GM18951 (cell line): ENCODE measurements at regions not wholly inside any gene's neighbourhood (a gene's known extent, or its start where the extent isn't known, plus 50 kb on each side); places are given as distances from the start of the nearest gene placed in this dataset.

Source experiments
- POLR2A ChIP-seq: IDR thresholded peaks from 4 replicates; pipeline ENCODE4 v1.6.1; 2011; ENCODE audit warnings: mild to moderate bottlenecking; ENCODE audit not compliant: insufficient read length, insufficient read depth; ENCODE audit errors: extremely low read depth
- in situ Hi-C: fragments of 300-500 bp; cut with MboI; formaldehyde crosslinking; loops from one replicate; pipeline ENCODE4 v1.12.0; 2022; ENCODE audit warnings: low sequenced_read_pairs, mixed read lengths, inconsistent platforms; ENCODE audit not compliant: unreplicated experiment

- in situ Hi-C loops = no loop called here
Measured at GRCh38 chr4:3382251-3382650, 59.5 kb upstream of the HGFAC start.

GRCh38 chr4:3384391-3384770, 57.4 kb upstream of the HGFAC start:
- TF ChIP-seq POLR2A = no peak
- in situ Hi-C loops = no loop called here

More at GRCh38 chr4:3382251-3382650, 59.5 kb upstream of the HGFAC start:
- no peak for TF ChIP-seq POLR2A

DNA sequence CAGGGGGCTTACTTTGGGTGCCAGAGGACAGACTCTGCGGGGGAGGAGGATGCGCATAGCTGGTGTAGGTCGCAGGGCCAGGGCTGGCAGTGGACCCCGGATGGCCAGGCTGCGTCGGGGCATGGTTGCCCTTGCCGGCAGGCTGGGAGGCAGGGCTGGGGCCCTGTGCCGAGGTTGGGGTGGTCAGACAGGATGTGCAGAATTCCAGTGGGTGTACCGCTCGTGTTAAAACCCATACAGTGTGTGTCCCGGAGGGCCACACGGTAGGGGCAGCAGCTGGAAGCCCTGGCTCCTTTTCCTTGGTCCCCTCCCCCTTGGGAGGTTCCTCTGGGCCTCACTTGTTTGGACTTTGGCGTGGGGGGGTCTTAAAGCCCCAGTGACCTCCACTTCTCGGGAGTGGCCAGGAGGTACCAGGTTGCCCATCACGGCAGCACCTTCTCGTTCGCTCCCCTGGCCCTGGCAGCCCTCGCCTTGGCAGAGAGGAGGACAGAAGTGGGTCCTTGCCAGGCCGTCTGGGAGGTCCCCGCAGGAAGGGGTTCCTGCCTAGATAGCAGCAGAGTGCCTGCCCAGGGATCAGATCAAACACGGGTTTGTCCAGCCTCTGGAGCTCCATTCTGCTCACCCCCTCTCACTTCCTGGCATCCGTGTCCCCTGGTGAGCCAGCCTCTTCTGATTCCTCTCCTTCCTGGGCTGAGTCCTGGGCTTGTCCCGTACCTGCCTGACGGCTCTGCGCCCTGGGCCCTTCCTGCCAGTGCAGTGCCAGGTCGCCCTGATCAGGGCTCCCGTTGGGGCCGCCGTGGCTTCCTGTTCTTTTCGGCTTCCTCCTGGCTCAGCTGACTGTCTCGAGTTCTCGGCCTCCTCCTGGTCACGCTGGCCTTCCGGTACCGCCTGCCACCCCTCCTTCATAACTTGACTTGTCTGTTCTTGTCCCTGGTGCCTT, 56.7 kb upstream of the HGFAC start:
- in situ Hi-C loops = no loop called here

DNA sequence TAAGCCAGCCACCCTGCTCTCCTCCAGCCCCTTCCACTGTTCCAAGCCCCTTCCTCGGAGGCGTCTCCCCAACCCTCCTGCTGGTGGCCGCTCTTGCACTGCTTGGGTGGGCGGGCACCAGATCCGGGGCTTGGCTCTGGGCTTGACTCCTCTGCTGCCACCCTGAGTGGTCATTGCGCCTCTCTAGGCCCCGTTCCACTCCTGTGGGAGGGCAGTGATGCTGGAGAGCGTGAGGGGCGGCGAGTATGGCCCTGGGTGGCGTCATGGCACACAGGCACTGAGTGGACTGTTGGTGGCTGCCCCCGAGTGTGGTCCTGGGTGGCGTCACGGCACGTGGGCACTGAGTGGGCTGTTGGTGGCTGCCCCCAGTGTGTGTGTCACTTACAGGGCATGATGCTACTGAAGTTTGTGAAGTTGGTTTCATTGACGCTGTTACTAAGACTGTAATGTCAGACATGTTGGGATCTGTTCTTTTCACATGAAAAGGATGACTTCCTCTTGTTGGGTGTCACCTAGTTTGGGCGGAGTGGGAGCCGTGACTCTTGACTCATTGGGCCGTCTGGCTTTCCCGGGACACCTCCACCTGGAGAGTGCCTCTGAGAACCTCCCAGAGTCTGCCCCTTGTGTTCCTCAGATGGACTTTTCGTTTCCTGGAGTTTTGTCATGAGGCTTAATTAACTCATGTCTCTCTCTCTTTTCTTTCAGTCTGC, 55.9 kb upstream of the HGFAC start:
- in situ Hi-C loops = no loop called here
- no peak for TF ChIP-seq POLR2A

More for the DNA sequence above, 56.7 kb upstream of the HGFAC start:
- TF ChIP-seq POLR2A = no peak

DNA sequence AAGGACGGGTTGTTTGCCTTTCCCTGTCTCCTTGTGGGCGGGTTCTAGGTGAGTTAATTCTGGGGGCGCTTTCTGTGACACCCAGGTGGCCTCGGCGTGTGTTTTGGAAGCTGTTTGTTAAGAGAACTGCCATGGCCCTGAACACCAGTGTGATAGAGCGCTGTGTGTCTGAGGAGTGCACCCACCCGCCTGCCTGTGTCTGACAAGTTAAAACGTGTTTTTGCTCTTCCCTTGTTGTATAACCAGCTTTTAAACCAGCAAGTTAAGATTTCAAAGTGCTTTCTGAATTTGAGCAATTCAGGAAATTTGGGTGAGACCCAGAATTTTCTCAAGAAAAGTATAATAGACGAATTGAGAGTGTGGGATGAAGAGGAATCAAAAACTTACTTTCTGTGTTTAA, 55.2 kb upstream of the HGFAC start:
- in situ Hi-C loops = no loop called here
- no peak for TF ChIP-seq POLR2A

GRCh38 chr4:3387154-3387942, 54.4 kb upstream of the HGFAC start:
- TF ChIP-seq POLR2A = peak; percentile 43
- in situ Hi-C loops = no loop called here

DNA sequence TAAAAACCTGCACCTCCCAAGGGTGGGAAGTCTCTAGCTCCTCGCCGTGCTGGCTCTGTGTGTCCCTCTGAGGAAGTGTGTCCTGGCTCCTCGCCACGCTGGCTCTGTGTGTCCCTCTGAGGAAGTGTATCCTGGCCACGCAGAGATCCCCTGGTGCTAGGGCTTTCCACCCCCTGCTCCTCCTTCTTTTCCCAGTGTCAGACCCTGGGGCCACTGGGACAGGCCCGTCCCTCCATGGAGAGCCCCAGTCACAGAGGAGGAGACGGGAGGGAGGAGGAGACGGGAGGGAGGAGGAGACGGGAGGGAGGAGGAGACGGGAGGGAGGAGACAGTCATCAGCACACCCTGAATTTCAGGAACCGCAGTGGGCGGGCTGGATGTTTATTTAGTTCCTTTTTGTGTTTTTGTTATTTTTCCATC, 53.8 kb upstream of the HGFAC start:
- TF ChIP-seq POLR2A = peak; percentile 17
- in situ Hi-C loops = no loop called here

DNA sequence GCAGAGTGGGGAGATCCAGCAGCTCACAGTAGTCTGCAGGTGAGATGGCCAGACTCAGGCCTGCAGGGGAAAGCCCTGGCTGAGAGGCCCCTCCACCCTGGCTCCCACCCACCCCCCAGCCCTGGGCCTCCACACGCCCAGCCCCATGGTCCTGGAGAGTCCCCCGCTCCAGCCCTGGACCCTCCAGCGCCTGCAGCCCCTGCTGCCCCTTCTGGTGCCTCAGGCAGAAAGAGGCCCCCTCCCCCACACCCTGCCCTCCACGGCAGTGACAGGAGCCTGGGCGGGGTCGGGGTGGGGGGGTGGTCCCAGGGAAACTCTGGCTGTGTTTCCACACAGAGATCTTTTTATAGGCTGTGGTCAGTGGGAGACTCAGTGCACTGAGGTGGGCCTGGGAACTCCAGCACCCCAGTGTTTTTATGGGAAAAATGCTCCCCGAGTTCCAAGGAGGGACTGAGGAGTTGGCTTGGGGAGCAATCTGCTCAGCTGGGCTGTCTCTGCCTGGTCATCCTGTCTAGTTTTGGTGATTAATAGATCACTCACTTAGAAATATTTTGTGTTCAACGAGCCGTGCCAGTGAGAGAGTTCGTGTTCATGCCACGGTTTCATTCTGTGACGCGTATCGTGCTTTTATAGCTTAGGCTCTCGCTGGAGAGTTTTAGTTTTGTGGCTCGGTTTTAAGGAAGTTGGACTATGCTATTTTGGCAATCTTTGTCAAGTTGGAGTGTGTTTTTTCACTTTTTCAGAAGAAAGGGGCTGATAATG, 53.1 kb upstream of the HGFAC start:
- no peak for TF ChIP-seq POLR2A
- in situ Hi-C loops = no loop called here

DNA sequence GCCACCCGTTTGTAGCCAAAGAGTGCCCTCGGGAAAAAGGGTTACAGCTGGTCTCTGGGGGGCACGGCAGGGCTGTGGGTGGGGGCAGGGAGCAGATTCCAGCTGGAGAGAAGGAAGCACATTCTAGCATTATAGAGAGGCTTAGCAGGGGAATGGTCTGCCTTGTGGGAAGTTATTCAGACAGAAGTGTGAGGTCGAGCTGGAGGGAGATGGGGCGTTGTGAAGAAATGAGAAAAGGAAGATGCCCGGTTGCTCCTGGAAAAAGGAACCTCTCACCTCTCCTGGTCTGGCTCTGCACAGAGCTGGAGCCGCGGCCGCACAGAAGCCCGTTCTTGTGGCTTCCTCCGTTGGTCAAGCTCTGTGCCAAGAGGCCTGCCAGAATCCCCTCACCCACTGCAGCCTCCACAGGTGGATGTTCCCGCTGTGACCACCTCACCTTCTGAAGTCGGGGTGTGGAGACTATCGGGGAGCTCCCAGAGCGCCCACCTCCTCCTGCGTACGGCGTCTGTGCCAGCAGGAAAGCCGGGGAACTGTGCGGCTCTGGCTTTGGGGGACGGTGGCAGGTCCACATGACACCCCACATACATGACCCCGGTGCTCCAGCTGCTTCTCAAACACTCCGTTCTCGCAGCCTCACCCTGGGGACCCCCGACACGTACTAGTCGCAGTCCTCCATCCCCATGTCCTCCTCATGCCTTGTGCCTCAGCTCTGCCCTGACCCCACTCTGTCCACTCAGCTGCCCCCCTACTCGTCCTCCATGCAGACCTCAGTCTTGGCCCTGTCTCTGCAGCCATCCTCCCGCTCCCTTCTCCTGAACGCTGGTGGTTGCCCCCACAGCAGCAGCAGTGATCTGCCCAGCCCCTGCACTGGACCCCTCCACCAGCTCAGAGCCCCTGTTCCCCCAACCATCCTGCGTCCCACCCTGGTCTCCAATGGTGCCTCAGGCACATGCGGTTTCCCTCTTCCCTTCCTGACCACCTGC, 52.2 kb upstream of the HGFAC start:
- in situ Hi-C loops = no loop called here

DNA sequence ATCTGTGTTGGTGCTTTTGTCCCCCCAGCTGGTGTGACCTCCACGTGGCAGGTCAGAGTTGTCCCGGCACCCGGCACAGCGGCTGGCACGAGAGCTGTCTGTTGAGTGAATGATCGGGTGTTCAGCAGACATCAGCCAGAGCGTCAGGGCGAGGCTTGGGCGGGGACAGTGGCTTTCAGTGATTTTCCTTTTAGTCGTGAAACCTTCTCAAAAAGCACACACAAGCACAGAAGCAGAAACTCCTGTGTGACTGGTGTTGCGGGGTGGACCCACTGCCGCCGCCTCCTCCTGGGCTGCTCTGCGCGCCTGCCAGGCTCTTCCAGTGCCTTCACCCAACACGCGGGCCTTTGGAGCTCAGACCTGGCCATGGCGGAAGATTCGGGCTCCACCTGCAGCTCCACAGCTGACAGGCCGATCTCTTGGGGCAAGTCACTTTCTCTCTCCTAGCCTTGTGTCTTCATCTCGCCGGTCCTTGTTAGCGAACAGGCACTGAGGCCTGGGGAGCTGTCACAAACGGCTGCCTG, 51.4 kb upstream of the HGFAC start:
- no peak for TF ChIP-seq POLR2A
- in situ Hi-C loops = no loop called here

More for the DNA sequence above, 52.2 kb upstream of the HGFAC start:
- no peak for TF ChIP-seq POLR2A

- TF ChIP-seq POLR2A = no peak
- in situ Hi-C loops = no loop called here
Measured at GRCh38 chr4:3391422-3391821, 50.3 kb upstream of the HGFAC start.
